ENCODE measurements at regions not wholly inside any gene's neighbourhood (a gene's known extent, or its start where the extent isn't known, plus 50 kb on each side); places are given as distances from the start of the nearest gene placed in this dataset.

GRCh38 chr7:155973451-155973997 lies 161.3 kb upstream of the SHH start:
- no peak for DNase-seq

DNA sequence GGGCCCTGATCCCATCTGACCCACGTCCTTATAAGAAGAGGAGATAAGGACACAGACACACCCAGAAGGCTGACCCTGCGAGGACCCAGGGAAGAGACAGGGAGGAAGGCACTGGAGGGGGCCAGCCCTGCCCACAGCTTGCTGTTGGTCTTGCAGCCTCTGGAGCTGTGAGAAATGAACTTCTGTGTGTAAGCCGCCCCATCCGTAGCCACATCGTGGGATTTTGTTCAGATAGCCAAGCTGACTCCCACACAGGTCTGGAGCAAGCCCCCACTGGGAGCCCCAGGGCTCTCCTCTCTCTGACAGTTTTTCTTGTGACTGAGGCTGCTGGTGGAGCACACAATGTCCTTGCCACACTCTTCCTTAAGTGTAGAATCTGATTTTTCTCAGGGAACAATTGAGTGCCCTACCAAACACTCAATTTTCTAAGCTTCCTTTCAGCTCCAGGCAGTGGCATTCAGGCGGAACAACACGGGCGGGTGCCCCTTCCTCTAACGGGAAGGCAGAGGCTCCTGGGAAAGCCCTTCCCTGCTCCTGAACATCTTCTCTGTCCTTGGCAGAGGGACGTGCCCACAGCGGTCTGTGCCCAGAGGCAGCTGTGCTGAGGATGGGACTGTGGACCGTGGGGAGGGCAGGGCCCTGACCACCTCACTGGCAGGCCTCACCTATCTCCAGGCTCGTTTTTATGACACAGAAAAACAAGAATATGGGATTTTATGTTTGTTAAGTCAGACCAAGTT lies 160.6 kb upstream of the SHH start:
- DNase-seq, result no peak

- DNase-seq, result no peak
These were observed 160.0 kb upstream of the SHH start for GRCh38 chr7:155972247-155972646.

DNA sequence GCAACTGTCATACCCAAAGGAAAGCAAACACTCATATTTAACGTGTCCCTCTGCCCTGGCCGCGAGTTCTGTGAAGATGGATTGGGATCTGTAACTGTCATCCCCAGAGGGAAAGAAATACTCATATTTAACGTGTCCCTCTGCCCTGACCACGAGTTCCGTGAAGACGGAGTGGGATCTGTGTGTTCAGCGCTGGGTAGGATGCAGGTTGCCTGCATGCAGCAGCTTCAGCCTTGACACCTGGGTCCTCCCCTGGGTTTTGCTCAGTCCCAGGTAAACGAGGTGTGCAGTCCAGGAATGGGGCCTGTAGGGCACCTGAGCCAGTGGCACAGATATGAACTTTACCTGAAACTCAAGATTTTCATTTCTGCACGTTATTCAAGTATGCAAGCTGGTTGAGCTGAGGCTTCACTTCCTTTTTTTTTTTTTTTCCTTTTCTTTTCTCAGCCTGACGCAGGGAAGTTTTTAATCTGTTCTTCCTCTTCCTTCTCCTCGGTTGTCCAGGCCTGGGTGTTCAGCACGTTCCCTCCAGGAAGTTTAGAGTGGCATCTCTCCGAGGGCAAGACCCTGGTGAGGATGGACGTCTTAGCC lies 159.0 kb upstream of the SHH start:
- no peak for DNase-seq

DNA sequence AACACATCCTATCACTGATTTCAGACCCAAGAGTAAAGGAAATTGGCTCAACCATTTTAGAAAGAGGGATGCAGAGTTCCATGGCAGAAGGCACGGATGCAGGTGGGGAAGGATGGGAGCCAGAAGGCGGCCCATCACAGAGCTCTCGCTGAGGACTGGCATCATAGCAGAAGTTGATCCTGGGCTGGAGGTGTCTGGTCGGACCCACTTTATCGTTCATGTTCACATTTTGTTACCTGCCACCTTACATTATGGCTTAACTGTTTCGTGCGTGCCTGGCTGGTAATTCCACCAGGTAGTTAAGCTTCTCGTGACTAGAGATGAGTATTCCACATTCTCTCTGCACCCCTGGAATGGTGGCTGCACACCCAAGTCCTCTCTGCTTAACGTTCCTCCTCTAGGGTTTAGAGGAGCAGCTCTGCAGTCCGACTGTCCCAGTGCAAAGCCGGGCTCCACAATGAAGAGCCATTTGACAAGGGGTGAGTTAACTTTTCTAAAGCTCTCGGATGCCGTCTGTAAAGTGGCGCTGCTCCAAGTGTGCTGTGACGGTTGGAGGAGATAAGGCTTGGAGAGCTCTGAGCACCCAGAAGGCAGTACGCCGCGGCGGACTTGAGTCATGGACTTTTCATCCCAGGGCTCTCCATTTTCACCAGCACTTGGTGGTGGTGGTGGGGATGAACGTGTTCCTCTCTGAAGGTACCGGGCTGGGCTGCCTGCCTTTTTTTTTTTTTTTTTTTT lies 157.1 kb upstream of the SHH start:
- DNase-seq, result no peak

- DNase-seq, result no peak
These were observed 152.7 kb upstream of the SHH start for GRCh38 chr7:155965010-155965409.

- no peak for DNase-seq
These were observed 152.3 kb upstream of the SHH start for GRCh38 chr7:155964543-155964942.

GRCh38 chr7:155963771-155964195 lies 151.5 kb upstream of the SHH start:
- no peak for DNase-seq

- DNase-seq, result no peak
These were observed 151.1 kb upstream of the SHH start for GRCh38 chr7:155963356-155963755.

DNA sequence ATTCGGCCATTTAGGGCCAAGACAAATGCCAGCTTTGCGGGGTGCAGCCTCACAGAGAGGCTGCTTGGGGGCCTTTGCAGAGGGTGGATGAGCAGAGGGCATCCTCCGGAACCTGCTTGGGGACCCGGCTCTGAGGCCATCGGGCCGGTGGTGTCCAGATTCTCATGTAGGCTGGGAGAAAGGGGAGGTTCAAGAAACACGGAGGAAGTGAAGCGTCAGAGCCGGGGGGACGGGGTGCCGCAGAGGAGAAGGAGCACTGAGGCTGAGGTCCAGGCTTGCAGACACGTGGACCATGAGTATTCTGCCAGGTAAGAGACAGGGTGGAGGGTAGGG lies 150.7 kb upstream of the SHH start:
- no peak for DNase-seq

DNA sequence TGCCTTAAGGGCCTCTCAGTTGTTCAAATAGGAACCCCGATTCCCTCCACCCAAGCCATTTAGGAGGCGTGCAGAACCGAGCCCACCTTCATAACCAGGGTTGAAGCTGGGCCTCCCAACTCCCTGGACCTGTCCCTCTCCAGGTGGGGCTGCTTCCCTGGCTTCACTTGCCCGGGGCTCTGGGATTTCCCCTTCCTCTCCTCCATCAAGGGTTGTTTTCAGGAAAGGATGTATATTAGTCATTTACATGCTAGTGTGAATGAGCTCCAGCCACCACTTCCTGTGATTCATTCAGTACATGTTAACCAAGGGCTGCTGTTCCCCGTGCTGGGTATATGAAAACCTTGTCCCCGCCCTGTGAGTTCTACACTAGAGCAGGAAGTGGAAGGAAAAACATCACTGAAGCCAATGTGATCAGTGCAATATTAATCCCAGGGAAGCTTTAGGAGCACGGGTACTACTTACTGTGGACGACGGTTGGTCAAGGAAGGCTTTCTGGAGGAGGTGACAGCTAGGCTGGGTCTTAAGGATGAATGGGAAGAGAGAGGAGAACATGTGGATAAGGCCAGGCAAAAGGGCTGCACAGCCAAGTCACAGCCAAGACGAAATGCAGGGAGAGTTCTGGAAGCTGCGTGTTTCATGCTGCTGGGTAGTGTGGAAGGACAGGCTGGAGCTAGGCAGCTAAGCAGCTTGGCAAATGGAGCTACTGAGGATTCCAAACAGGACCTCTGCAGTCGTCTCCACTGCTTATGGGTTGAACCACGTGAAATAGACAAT lies 150.1 kb upstream of the SHH start:
- DNase-seq, result no peak

DNA sequence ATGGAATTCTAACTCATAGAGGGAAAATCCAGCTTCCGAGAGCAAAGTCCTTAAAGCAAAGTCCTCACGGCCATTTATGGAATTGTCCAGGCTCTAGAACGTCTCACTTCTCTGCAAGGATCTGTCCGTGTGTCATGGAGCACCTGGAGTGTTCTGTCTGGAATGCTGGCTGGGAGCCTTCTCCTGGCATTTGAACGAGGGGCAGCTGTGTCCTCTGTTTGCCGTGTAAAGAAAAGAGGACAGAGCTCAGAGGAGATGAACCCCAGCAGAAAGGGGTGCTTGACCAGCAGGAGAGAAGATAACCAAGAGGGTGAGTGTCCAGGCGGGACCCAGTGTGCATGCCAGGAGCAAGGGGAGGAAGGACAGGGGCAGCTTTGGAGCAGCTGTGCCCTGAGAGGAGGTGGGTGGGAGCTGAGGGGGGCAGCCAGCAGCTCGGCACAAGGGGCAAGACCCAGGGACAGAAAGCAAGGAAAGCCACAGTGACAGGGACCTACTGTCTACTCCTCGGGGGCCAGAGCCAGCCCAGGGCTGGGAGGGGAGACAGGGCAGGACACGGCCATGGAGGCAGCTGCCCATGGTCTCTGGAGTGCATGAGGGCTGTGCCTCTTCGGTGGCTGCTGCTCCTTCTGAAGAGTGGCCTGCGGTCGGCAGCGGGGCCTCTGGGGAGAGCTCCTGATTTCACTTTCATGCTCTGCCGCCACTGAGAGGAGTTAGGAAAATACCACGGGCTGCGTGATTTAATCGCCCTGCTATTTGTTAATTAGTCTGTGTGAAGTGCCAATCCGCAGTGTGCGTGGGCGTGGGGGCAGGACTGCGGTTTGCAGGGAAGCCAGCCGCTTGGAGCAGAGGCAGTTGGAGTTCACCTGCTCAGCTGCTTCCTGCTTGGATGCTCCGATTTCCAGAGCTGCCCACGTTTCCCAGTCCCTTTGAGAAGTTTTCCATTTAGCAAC lies 149.3 kb upstream of the SHH start:
- DNase-seq, result no peak

- no peak for DNase-seq
These were observed 147.6 kb upstream of the SHH start for GRCh38 chr7:155959894-155960293.

- DNase-seq, result no peak
These were observed 144.7 kb upstream of the SHH start for GRCh38 chr7:155956977-155957376.

- no peak for DNase-seq
These were observed 143.0 kb upstream of the SHH start for GRCh38 chr7:155955367-155955635.

DNA sequence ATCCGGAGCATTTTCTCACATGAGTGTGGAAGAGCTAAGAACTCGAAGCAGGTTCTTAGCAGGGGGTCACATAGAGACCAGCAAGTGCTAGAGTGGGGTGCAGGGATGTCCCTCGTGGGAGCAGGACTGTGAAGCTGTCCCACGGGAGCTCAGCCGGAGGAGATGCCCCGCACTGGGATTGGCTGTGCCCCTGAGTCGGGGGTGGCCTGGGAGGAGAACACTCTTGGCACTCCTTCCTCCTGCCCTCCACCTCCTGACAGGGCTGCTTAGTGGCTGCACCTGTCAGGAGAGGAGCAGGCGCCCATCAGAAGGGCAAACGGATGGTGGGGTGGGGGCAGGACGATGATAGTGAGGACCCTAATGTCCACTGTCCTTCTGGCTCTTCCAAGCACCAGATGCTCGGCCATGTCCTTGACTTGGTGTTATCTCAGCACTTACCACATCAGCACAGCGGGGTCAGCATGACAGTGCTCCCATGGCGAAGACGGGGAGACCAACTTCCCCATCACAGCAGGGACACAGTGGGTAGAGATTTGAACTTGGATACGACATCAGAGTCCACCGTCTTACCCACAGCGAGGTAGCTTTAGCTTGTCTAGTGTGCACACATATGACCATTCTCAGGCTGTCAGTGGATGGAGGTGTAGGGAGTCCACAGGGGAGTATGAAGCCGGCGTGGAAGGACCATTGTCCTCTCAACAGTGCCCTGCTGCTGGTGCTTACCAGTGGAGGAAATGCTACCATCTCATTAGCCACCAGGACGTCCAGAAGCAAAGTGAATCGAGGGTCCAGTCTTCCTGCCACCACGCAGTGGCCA lies 142.5 kb upstream of the SHH start:
- DNase-seq, result no peak

DNA sequence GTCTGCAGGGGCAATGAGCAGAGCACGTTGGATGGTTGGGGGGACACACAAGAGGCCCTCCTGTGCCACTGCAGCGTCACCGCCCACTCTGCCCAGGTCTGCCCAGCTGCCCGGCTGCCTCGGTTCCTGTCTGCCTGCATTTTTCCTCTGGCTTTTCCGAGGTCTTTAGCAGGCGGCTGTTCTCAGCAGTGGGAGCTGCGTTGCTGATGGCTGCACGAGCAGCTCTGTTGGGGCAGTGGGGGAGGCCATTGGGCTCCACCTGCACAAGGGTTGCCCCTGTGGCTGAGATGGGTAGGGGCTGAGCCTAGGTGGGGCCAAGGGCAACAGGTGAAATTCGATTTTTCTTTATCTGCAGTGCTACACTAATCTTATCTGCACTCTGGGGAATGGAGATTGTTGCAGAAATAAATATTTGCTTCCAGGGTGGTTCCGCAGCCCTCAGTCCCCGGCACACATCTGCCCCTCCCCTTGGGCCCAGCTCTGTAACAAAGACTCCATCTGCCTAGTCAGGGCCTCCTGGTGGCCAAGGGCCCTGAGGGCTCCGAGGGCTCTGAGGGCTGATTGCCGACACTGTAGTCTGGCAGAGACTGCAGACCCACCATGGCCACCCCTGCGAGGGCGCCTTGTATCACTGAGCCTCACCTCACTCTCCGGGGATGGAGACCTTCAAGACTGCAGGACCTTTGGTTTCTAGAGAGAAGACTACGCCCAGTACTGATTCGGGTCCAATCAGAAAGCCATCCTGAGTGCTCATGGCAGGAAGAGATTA lies 141.7 kb upstream of the SHH start:
- no peak for DNase-seq

- DNase-seq, result no peak
These were observed 141.2 kb upstream of the SHH start for GRCh38 chr7:155953501-155953778.

DNA sequence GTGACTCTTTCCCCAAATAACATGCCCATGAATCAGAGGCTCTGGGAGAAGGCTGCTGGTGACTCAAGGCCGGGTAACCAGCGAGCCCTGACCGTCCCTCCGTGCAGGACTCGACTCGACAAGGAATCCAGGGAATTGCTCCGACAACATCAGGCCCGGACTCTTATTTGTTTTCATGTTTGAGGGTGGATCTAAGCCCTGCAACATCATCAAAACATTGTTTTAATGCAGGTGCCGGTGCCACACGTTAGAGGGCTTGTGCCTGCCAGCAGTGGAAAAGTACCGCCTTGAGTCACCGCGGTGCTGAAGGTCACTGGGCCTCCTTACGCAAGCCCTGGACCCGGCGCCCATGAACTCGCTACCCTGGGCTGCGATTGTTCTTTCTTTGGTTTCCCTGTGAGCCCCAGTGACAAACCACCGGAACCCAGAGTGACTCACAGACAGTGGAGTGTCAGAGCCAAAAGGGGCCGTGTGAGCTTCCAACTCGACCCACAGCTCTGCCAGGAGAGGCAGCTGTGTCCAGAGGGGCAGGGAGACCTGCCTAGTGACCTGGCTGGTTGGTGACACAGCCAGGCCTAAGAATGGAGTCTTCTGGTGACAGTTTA lies 139.4 kb upstream of the SHH start:
- no peak for DNase-seq

All from muscle of arm (tissue), 1 donor.